B cell (primary cell): ENCODE measurements at regions not wholly inside any gene's neighbourhood (a gene's known extent, or its start where the extent isn't known, plus 50 kb on each side); places are given as distances from the start of the nearest gene placed in this dataset.

Experiments
- ATAC-seq: fragments of 200-7000 bp; cut with Tn5 transposase; one replicate; pipeline ENCODE4 v1.10.0; 2021; ENCODE audit warnings: low read depth, mild to moderate bottlenecking, moderate number of reproducible peaks, moderate library complexity
- CTCF ChIA-PET: fragments of 350-600 bp; sonication (Branson Sonifier 250); formaldehyde crosslinking; loops from one replicate; lab custom pipeline; 2021; ENCODE audit warnings: antibody characterized with exemption, inconsistent platforms; lab: Charles Lee
- POLR2A ChIA-PET: fragments of 350-600 bp; sonication (Branson Sonifier 250); formaldehyde crosslinking; loops from one replicate; lab custom pipeline; 2021; ENCODE audit warnings: antibody characterized with exemption; lab: Charles Lee
- DNase-seq: peaks from one replicate; pipeline ENCODE4 v3.0.0; 2013
- H2AFZ ChIP-seq: 2 replicates; pipeline ENCODE4 v1.6.1; 2012; ENCODE audit warnings: mild to moderate bottlenecking, low read depth, low read length; ENCODE audit not compliant: insufficient read depth, poor library complexity, severe bottlenecking
- H3K27ac ChIP-seq, 2 donors: 1 replicate in 1 of 2; 2 replicates in 1 of 2; pipeline ENCODE4 v1.5.1; 2012 to 2013; ENCODE audit warnings: low read length in 2 of 2, mild to moderate bottlenecking in 2 of 2, moderate library complexity in 1 of 2
- H3K27me3 ChIP-seq, 4 experiments: fragments of 200-600 bp in 1 of 4; sonication (generic) in 1 of 4; replicated peaks in 1 of 4; 1 replicate in 2 of 4; 2 replicates in 2 of 4; pipeline versions ENCODE4 v1.6.1 to v1.7.0; 2013 to 2016; ENCODE audit warnings: low read length in 3 of 4, mild to moderate bottlenecking in 2 of 4, mixed read lengths in 1 of 4, moderate library complexity in 1 of 4; ENCODE audit not compliant: insufficient read depth in 4 of 4, control insufficient read depth in 3 of 4; ENCODE audit errors: control extremely low read depth in 1 of 4
- H3K36me3 ChIP-seq, 2 experiments: replicated peaks in 1 of 2; 1 replicate in 1 of 2; 2 replicates in 1 of 2; pipeline versions ENCODE4 v1.6.1 to v1.7.1; 2013; ENCODE audit warnings: low read length in 1 of 2; ENCODE audit not compliant: insufficient read depth in 2 of 2, control insufficient read depth in 1 of 2; ENCODE audit errors: control extremely low read depth in 1 of 2, extremely low read depth in 1 of 2
- H3K4me1 ChIP-seq, 2 donors: fragments of 200-600 bp in 1 of 2; sonication (generic) in 1 of 2; 1 replicate in 1 of 2; 2 replicates in 1 of 2; pipeline versions ENCODE4 v1.5.1 to v1.6.1; 2013 to 2017; ENCODE audit warnings: low read length in 2 of 2; ENCODE audit not compliant: control insufficient read depth in 2 of 2, insufficient read depth in 2 of 2
- H3K4me2 ChIP-seq: replicated peaks from 2 replicates; pipeline ENCODE3; 2012; ENCODE audit warnings: mild to moderate bottlenecking, low read depth, low read length; ENCODE audit not compliant: poor library complexity, severe bottlenecking
- H3K4me3 ChIP-seq, 5 experiments: fragments of 200-600 bp in 1 of 5; sonication (generic) in 1 of 5; 1 replicate in 3 of 5; 2 replicates in 2 of 5; pipeline versions ENCODE4 v1.5.1 to v1.7.0; 2011 to 2016; ENCODE audit warnings: low read length in 4 of 5, mild to moderate bottlenecking in 4 of 5, low read depth in 2 of 5, control low read depth in 1 of 5, moderate library complexity in 1 of 5; ENCODE audit not compliant: insufficient read depth in 1 of 5; ENCODE audit errors: control extremely low read depth in 1 of 5, extremely low read depth in 1 of 5
- H3K79me2 ChIP-seq: fragments of 200-600 bp; sonication (generic); one replicate; pipeline ENCODE4 v1.6.0; 2016; ENCODE audit warnings: low read length; ENCODE audit not compliant: control insufficient read depth, insufficient read depth
- H3K9ac ChIP-seq: fragments of 200-600 bp; sonication (generic); 2 replicates; pipeline ENCODE4 v1.6.1; 2017; ENCODE audit warnings: mild to moderate bottlenecking, low read length, moderate library complexity
- H3K9me3 ChIP-seq, 3 donors: one replicate each; pipeline versions ENCODE4 v1.6.1 to v1.7.1; 2013; ENCODE audit warnings: low read length in 2 of 3; ENCODE audit not compliant: control insufficient read depth in 2 of 3, insufficient read depth in 1 of 3; ENCODE audit errors: control extremely low read depth in 1 of 3
- H4K20me1 ChIP-seq: 2 replicates; pipeline ENCODE4 v1.6.0; 2012; ENCODE audit warnings: mild to moderate bottlenecking, low read length; ENCODE audit not compliant: insufficient read depth, control insufficient read depth, poor library complexity, severe bottlenecking
- H3K27ac Mint-ChIP-seq: one replicate; pipeline ENCODE4 v1.8.0; 2021; ENCODE audit warnings: mixed read lengths
- H3K27me3 Mint-ChIP-seq: one replicate; pipeline ENCODE4 v1.8.0; 2021; ENCODE audit warnings: mixed read lengths
- H3K4me1 Mint-ChIP-seq: one replicate; pipeline ENCODE4 v1.8.0; 2021; ENCODE audit warnings: mixed read lengths
- H3K4me3 Mint-ChIP-seq: one replicate; pipeline ENCODE4 v1.8.0; 2021; ENCODE audit warnings: mixed read lengths
- H3K9me3 Mint-ChIP-seq: one replicate; pipeline ENCODE4 v1.8.0; 2022; ENCODE audit warnings: mixed read lengths; ENCODE audit not compliant: insufficient read depth
- CTCF ChIP-seq: fragments of 200-600 bp; IDR thresholded peaks from one replicate; pipeline ENCODE4 v1.8.0; 2022; ENCODE audit warnings: antibody characterized with exemption, mild to moderate bottlenecking
- EZH2 ChIP-seq: IDR thresholded peaks from 2 replicates; pipeline ENCODE4 v1.6.1; 2012; ENCODE audit warnings: borderline replicate concordance, low read depth, mild to moderate bottlenecking, moderate library complexity, low read length; ENCODE audit not compliant: insufficient read depth, poor library complexity, severe bottlenecking
- WGBS: methylation state at CpG from one replicate; pipeline ENCODE4 v1.1.5; 2013; ENCODE audit warnings: missing lambda C conversion rate; ENCODE audit not compliant: insufficient coverage; 5-methylcytosine and 5-hydroxymethylcytosine counted together
- intact Hi-C: fragments of 100-400 bp; cut with micrococcal nuclease; formaldehyde crosslinking; loops from one replicate; pipeline ENCODE4 v1.10.0; 2022

- ChIA-PET CTCF (no interaction called here), POLR2A (no interaction called here)
- WGBS = 100% methylated on average over 1 of the region's 2 CpGs
These were observed 217.2 kb downstream of the EDEM1 start for GRCh38 chr3:5404718-5405117.

GRCh38 chr3:5411786-5412185 is 224.3 kb downstream of the EDEM1 start:
- Mint-ChIP-seq H3K9me3 (no peaks in the 10 kb centered on the region), H3K4me3 (no peak overlapping the region), H3K27ac (no peak overlapping the region), H3K4me1 (peaks cover 2% of the 10 kb centered on the region), H3K27me3 (peaks cover 35% of the 10 kb centered on the region)
- Histone ChIP-seq H3K79me2 (no peaks in the 10 kb centered on the region), H3K36me3 (no peaks in the 10 kb centered on the region), H3K9ac (no peak overlapping the region), H3K27ac (no peak overlapping the region), H2AFZ (no peak overlapping the region), H3K9me3 (peaks cover 0 to 6% (median 0%) of the 10 kb centered on the region in 3 donors), H3K27me3 (peaks cover 0 to 5% (median 0%) of the 10 kb centered on the region in 4 experiments), H4K20me1 (no peaks in the 10 kb centered on the region), H3K4me1 (no peaks in the 10 kb centered on the region), H3K4me2 (no peak overlapping the region), H3K4me3 (no peak overlapping the region)
- TF ChIP-seq CTCF (no peak), EZH2 (no peak)
- ChIA-PET CTCF (no interaction called here), POLR2A (no interaction called here)
- intact Hi-C loops = no loop called here
- ATAC-seq (no peak), DNase-seq (no peak)
- 84% methylated on average over 2 of the region's 2 CpGs for WGBS

More at GRCh38 chr3:5404718-5405117, 217.2 kb downstream of the EDEM1 start:
- peaks cover 3% of the 10 kb centered on the region for H3K4me1 Mint-ChIP-seq
- DNase-seq (no peak), ATAC-seq (no peak)
- intact Hi-C loops = no loop called here
- Histone ChIP-seq H3K4me1 (no peaks in the 10 kb centered on the region), H3K9me3 (no peaks in the 10 kb centered on the region), H3K27me3 (peaks cover 0 to 4% (median 0%) of the 10 kb centered on the region in 4 experiments), H2AFZ (no peak overlapping the region), H4K20me1 (no peaks in the 10 kb centered on the region), H3K9ac (no peak overlapping the region), H3K79me2 (no peaks in the 10 kb centered on the region), H3K36me3 (no peaks in the 10 kb centered on the region), H3K27ac (no peak overlapping the region), H3K4me3 (no peak overlapping the region), H3K4me2 (no peak overlapping the region)
- H3K9me3 Mint-ChIP-seq = no peaks in the 10 kb centered on the region
- TF ChIP-seq EZH2 (no peak), CTCF (no peak)
- peaks cover 41% of the 10 kb centered on the region for H3K27me3 Mint-ChIP-seq
- no peak overlapping the region for H3K4me3 Mint-ChIP-seq
- H3K27ac Mint-ChIP-seq = no peak overlapping the region
